GM12878 (cell line): ENCODE measurements at regions not wholly inside any gene's neighbourhood (a gene's known extent, or its start where the extent isn't known, plus 50 kb on each side); places are given as distances from the start of the nearest gene placed in this dataset.

Experiments used
- ATAC-seq: fragments of 200-7000 bp; cut with Tn5 transposase; 3 replicates; pipeline ENCODE4 v1.9.1; 2020; ENCODE audit warnings: mild to moderate bottlenecking, moderate library complexity
- BruUV-seq: library from RNA; stranded (reverse); fragments of 400-500 nt; replicated peaks from 2 replicates; lab custom pipeline; 2021; lab: Mats Ljungman, UMichigan
- CTCF ChIA-PET: fragments of 300-600 bp; sonication (Branson Sonifier 250); formaldehyde crosslinking; extraction: SDS; loops from one replicate; lab custom pipeline; 2021; ENCODE audit warnings: inconsistent platforms; lab: Yijun Ruan, JAX
- POLR2A ChIA-PET: fragments of 350-600 bp; formaldehyde crosslinking; extraction: SDS; loops from one replicate; lab custom pipeline; 2021; ENCODE audit warnings: inconsistent platforms; lab: Charles Lee
- RAD21 ChIA-PET: fragments of 300-600 bp; sonication (Branson Sonifier 250); formaldehyde crosslinking; loops from one replicate; lab custom pipeline; 2023; ENCODE audit warnings: antibody characterized with exemption; ENCODE audit not compliant: unreplicated experiment; lab: Charles Lee
- SMC1A ChIA-PET: fragments of 300-600 bp; sonication (Branson Sonifier 250); formaldehyde crosslinking; loops from one replicate; lab custom pipeline; 2023; ENCODE audit not compliant: unreplicated experiment, uncharacterized antibody; lab: Charles Lee
- DNase-seq: peaks from one replicate; pipeline ENCODE4 v3.0.0-alpha.2; 2011; ENCODE audit warnings: low read depth, low spot score
- FAIRE-seq: peaks from 3 replicates; lab custom pipeline; 2011; peaks lifted over from hg19 to GRCh38; lab: Jason Lieb, UNC
- H2AFZ ChIP-seq: 2 replicates; pipeline ENCODE4 v1.6.0; 2011; ENCODE audit warnings: low read depth, low read length, control low read depth; ENCODE audit not compliant: control insufficient read depth
- H3K27ac ChIP-seq: 2 replicates; pipeline ENCODE4 v1.5.1; 2011; ENCODE audit warnings: control low read depth; ENCODE audit not compliant: control insufficient read depth, insufficient read depth
- H3K27me3 ChIP-seq, 2 experiments: replicated peaks in 1 of 2; 2 replicates each; pipeline versions ENCODE4 v1.6.0 to v1.6.1; 2011; ENCODE audit warnings: low read length in 1 of 2; ENCODE audit not compliant: control insufficient read depth in 2 of 2, insufficient read depth in 2 of 2
- H3K36me3 ChIP-seq, 2 experiments: 2 replicates each; pipeline ENCODE4 v1.5.1; 2011; ENCODE audit warnings: low read length in 1 of 2; ENCODE audit not compliant: control insufficient read depth in 2 of 2, insufficient read depth in 2 of 2
- H3K4me1 ChIP-seq: 2 replicates; pipeline ENCODE4 v1.6.1; 2011; ENCODE audit warnings: mild to moderate bottlenecking, low read length, moderate library complexity, mixed read lengths; ENCODE audit not compliant: control insufficient read depth, insufficient read depth
- H3K4me2 ChIP-seq: 2 replicates; pipeline ENCODE4 v1.6.0; 2011; ENCODE audit warnings: control low read depth; ENCODE audit not compliant: control insufficient read depth, insufficient read depth
- H3K4me3 ChIP-seq: fragments of 200-600 bp; sonication (generic); 2 replicates; pipeline ENCODE4 v1.5.1; 2016
- H3K79me2 ChIP-seq: 2 replicates; pipeline ENCODE4 v1.6.0; 2011; ENCODE audit warnings: low read length; ENCODE audit not compliant: control insufficient read depth, insufficient read depth
- H3K9ac ChIP-seq: 2 replicates; pipeline ENCODE4 v1.8.0; 2011; ENCODE audit warnings: low read length, control low read depth, mixed read lengths; ENCODE audit not compliant: control insufficient read depth, insufficient read depth
- H3K9me3 ChIP-seq: replicated peaks from 3 replicates; pipeline ENCODE4 v1.5.1; 2011; ENCODE audit warnings: mild to moderate bottlenecking, low read length; ENCODE audit not compliant: control insufficient read depth, insufficient read depth
- H4K20me1 ChIP-seq: 2 replicates; pipeline ENCODE4 v1.6.0; 2011; ENCODE audit not compliant: control insufficient read depth, insufficient read depth
- ATF2 ChIP-seq: IDR thresholded peaks from 2 replicates; pipeline ENCODE4 v1.6.1; 2012; ENCODE audit warnings: low read length, inconsistent platforms
- BRCA1 ChIP-seq: IDR thresholded peaks from 2 replicates; pipeline ENCODE4 v1.6.1; 2011; ENCODE audit warnings: low read depth, low read length, improper control_type of control experiment
- CEBPB ChIP-seq, 2 experiments: fragments of 150-350 bp in 1 of 2; IDR thresholded peaks; 2 replicates each; pipeline ENCODE4 v1.6.1; 2012 to 2014; ENCODE audit warnings: low read depth in 2 of 2, low read length in 2 of 2, borderline replicate concordance in 1 of 2, inconsistent platforms in 1 of 2
- ELK1 ChIP-seq: IDR thresholded peaks from 2 replicates; pipeline ENCODE4 v1.6.1; 2012; ENCODE audit warnings: low read depth, low read length, improper control_type of control experiment
- IKZF1 ChIP-seq: fragments of 450-650 bp; conservative IDR thresholded peaks from 2 replicates; pipeline ENCODE4 v1.6.1; 2017; ENCODE audit warnings: antibody characterized with exemption, mild to moderate bottlenecking
- IRF3 ChIP-seq: fragments of 450-650 bp; IDR thresholded peaks from 2 replicates; pipeline ENCODE4 v1.6.1; 2014; ENCODE audit warnings: mild to moderate bottlenecking
- MAX ChIP-seq: IDR thresholded peaks from 2 replicates; pipeline ENCODE4 v1.6.1; 2012; ENCODE audit warnings: low read depth, low read length, improper control_type of control experiment
- MEF2A ChIP-seq: IDR thresholded peaks from 2 replicates; pipeline ENCODE4 v1.6.1; 2011; ENCODE audit warnings: low read depth, mild to moderate bottlenecking, low read length, moderate library complexity; ENCODE audit not compliant: insufficient read depth
- NBN ChIP-seq: fragments of 450-650 bp; IDR thresholded peaks from 2 replicates; pipeline ENCODE4 v1.6.1; 2016
- NKRF ChIP-seq: fragments of 450-650 bp; conservative IDR thresholded peaks from 2 replicates; pipeline ENCODE4 v1.6.1; 2017; ENCODE audit warnings: mild to moderate bottlenecking, moderate library complexity
- POLR2AphosphoS5 ChIP-seq: IDR thresholded peaks from 2 replicates; pipeline ENCODE4 v1.6.1; 2011; ENCODE audit warnings: mild to moderate bottlenecking, low read length, inconsistent platforms
- SMC3 ChIP-seq: IDR thresholded peaks from 2 replicates; pipeline ENCODE4 v1.6.1; 2011; ENCODE audit warnings: low read length, improper control_type of control experiment, borderline replicate concordance
- STAT1 ChIP-seq: fragments of 450-650 bp; conservative IDR thresholded peaks from 2 replicates; pipeline ENCODE4 v1.6.1; 2014; ENCODE audit warnings: antibody characterized with exemption, mild to moderate bottlenecking
- TCF12 ChIP-seq: IDR thresholded peaks from 2 replicates; pipeline ENCODE4 v1.6.1; 2011; ENCODE audit warnings: low read depth, mild to moderate bottlenecking, low read length
- TCF3 ChIP-seq: IDR thresholded peaks from 2 replicates; pipeline ENCODE4 v1.6.1; 2012; ENCODE audit warnings: low read depth, mild to moderate bottlenecking, low read length, borderline replicate concordance; ENCODE audit not compliant: insufficient read depth
- WGBS: methylation state at CpG from one replicate; pipeline ENCODE4 v1.1.6; 2016; ENCODE audit warnings: low lambda C conversion rate; ENCODE audit not compliant: insufficient replicate concordance, insufficient coverage; ENCODE audit errors: missing lambda C conversion rate; 5-methylcytosine and 5-hydroxymethylcytosine counted together
- in situ Hi-C: fragments of 300-500 bp; cut with MboI; formaldehyde crosslinking; loops from 9 replicates; pipeline ENCODE4 v1.14.3; 2018; ENCODE audit warnings: mixed read lengths
- intact Hi-C: fragments of 100-400 bp; cut with micrococcal nuclease; formaldehyde crosslinking; loops from one replicate; pipeline ENCODE4 v1.14.2; 2022; ENCODE audit not compliant: unreplicated experiment

- TF ChIP-seq IRF3 = no peak
- TF ChIP-seq NKRF = no peak
- TF ChIP-seq ELK1 = no peak
- TF ChIP-seq SMC3 = no peak
- no peak for TF ChIP-seq CEBPB (IDR thresholded peaks at IDR 0.05; ENCODE audit: borderline replicate concordance in 1 of 2, low read depth in 2 of 2, low read length in 2 of 2)
- TF ChIP-seq MEF2A = no peak
- TF ChIP-seq POLR2AphosphoS5 = no peak
Measured at GRCh38 chr20:24878657-24879056, 70.4 kb upstream of the CST7 start (continued).

GRCh38 chr20:24879875-24880274 lies 69.2 kb upstream of the CST7 start:
- BruUV-seq = no TSS peak
- H3K36me3 ChIP-seq = no peaks in the 10 kb centered on the region
- no peak overlapping the region for H2AFZ ChIP-seq
- DNase-seq (no peak), FAIRE-seq (no peak), ATAC-seq (no peak)
- TF ChIP-seq NKRF = no peak
- no peak for TF ChIP-seq BRCA1
- TF ChIP-seq NBN = no peak
- TF ChIP-seq POLR2AphosphoS5 = no peak
- no peak for TF ChIP-seq STAT1
- no peak for TF ChIP-seq ATF2
- no peak for TF ChIP-seq MAX
- no peak for TF ChIP-seq TCF3
- TF ChIP-seq TCF12 = no peak
- no peak for TF ChIP-seq IKZF1
- H3K27ac ChIP-seq = no peak overlapping the region
- H3K4me1 ChIP-seq = no peaks in the 10 kb centered on the region
- ChIA-PET SMC1A (no interaction called here), RAD21 (no interaction called here), CTCF (no interaction called here), POLR2A (no interaction called here)
- no peak overlapping the region for H3K4me2 ChIP-seq
- in situ Hi-C loops = no loop called here
- H4K20me1 ChIP-seq = no peaks in the 10 kb centered on the region
- no peak overlapping the region for H3K4me3 ChIP-seq
- no peak overlapping the region for H3K9ac ChIP-seq
- 27% methylated on average over 6 of the region's 6 CpGs for WGBS
- H3K27me3 ChIP-seq = no peaks in the 10 kb centered on the region
- no peaks in the 10 kb centered on the region for H3K79me2 ChIP-seq
- intact Hi-C loops = no loop called here
- H3K9me3 ChIP-seq = no peaks in the 10 kb centered on the region; the same call in 2 of the 3 replicates
